ENCODE measurements at regions not wholly inside any gene's neighbourhood (a gene's known extent, or its start where the extent isn't known, plus 50 kb on each side); places are given as distances from the start of the nearest gene placed in this dataset.
"Not testable (repeated sequence)": the region's sequence is repeated elsewhere in the genome, so short reads cannot be mapped to it uniquely, and the experiment has no call there.

DNA sequence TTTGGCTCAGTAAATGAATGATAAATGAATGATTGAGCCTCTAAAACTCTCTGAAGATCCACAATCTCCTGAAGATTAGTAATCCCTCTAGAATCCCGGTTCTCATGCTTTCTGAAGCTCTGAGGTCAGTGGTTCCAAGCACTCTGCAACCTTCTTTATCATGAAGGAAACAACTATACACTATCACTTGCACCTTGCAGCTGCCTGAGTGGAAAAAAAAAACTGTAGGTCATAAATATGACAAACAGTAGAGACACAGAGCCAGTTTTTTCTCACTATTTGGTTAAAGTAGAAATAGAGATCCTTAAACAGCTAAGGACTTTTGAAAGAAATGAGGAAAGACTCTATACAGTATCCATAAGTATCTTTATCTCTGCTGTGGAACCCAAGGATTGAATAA is 122.0 kb upstream of the CRBN start:
- Histone ChIP-seq H3K9ac (ENCODE audit: insufficient read length, low read depth) (no peak overlapping the region), H3K36me3 (ENCODE audit: insufficient read depth, insufficient read length, low read length) (no peaks in the 10 kb centered on the region), H3K4me1 (ENCODE audit: insufficient read depth, insufficient read length) (no peaks in the 10 kb centered on the region), H3K4me3 (ENCODE audit: insufficient read length, low read depth) (no peak overlapping the region), H3K9me3 (ENCODE audit: insufficient read depth, low read length) (no peaks in the 10 kb centered on the region), H3K27me3 (ENCODE audit: insufficient read depth, insufficient read length) (no peaks in the 10 kb centered on the region)
- DNase-seq (ENCODE audit: low read depth, low spot score) = no peak
- TF ChIP-seq YY1 (IDR thresholded peaks at IDR 0.05; ENCODE audit: insufficient read depth, insufficient read length) (no peak), SUZ12 (IDR thresholded peaks at IDR 0.05; ENCODE audit: extremely low read depth, insufficient read depth, insufficient read length) (no peak), ZNF274 (IDR thresholded peaks at IDR 0.05; ENCODE audit: low read depth, low read length) (no peak)

DNA sequence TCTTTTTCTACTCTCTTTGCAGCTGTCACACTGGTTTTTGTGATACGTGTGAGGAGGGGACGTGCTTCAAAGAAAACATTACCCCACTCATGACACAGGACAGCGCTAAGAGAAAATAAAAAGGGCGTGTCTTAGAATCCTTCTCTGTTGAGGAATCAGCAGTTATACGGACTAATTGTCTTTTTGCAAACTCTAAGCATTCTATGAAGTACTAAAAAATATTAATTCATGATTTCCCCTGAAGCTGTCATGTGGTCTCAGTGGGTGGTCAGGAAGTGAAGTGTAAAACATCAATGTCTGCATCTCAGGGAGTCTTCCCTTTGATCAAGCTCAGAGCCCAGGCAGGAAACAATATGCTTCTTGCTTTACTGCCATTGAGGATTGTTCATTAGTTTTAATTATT is 117.5 kb upstream of the CRBN start:
- H3K36me3 ChIP-seq (ENCODE audit: insufficient read depth, insufficient read length, low read length) = no peaks in the 10 kb centered on the region
- no peaks in the 10 kb centered on the region for H3K27me3 ChIP-seq (ENCODE audit: insufficient read depth, insufficient read length)
- no peak for DNase-seq (ENCODE audit: low read depth, low spot score)
- peaks cover 8% of the 10 kb centered on the region; the same call in 1 of the 2 replicates for H3K9me3 ChIP-seq (ENCODE audit: insufficient read depth, low read length)
- TF ChIP-seq ZNF274 (IDR thresholded peaks at IDR 0.05; ENCODE audit: low read depth, low read length) (no peak), SUZ12 (IDR thresholded peaks at IDR 0.05; ENCODE audit: extremely low read depth, insufficient read depth, insufficient read length) (no peak), YY1 (IDR thresholded peaks at IDR 0.05; ENCODE audit: insufficient read depth, insufficient read length) (no peak)
- H3K4me1 ChIP-seq (ENCODE audit: insufficient read depth, insufficient read length) = no peaks in the 10 kb centered on the region
- H3K9ac ChIP-seq (ENCODE audit: insufficient read length, low read depth) = no peak overlapping the region
- H3K4me3 ChIP-seq (ENCODE audit: insufficient read length, low read depth) = no peak overlapping the region

DNA sequence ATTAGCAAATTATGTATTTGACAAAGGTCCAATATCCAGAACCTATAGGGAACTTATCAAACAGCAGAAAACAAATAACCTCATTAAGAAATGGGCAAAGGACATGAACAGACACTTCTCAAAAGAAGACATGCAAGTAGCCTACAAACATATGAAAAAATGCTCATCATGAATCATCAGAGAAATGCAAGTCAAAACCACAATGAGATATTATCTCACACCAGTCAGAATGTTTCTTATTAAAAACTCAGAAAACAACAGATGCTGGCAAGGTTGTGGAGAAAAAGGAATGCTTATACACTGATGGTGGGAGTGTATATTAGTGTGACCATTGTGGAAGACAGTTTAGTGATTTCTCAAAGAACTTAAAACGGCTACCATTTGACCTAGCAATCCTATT is 116.1 kb upstream of the CRBN start:
- TF ChIP-seq YY1 (IDR thresholded peaks at IDR 0.05; ENCODE audit: insufficient read depth, insufficient read length) (no peak), ZNF274 (IDR thresholded peaks at IDR 0.05; ENCODE audit: low read depth, low read length) (no peak), SUZ12 (IDR thresholded peaks at IDR 0.05; ENCODE audit: extremely low read depth, insufficient read depth, insufficient read length) (no peak)
- Histone ChIP-seq H3K4me3 (ENCODE audit: insufficient read length, low read depth) (no peak overlapping the region), H3K9ac (ENCODE audit: insufficient read length, low read depth) (no peak overlapping the region), H3K4me1 (ENCODE audit: insufficient read depth, insufficient read length) (no peaks in the 10 kb centered on the region), H3K36me3 (ENCODE audit: insufficient read depth, insufficient read length, low read length) (no peaks in the 10 kb centered on the region), H3K27me3 (ENCODE audit: insufficient read depth, insufficient read length) (no peaks in the 10 kb centered on the region), H3K9me3 (ENCODE audit: insufficient read depth, low read length) (peaks cover 8% of the 10 kb centered on the region; the same call in 1 of the 2 replicates)
- no peak for DNase-seq (ENCODE audit: low read depth, low spot score)

DNA sequence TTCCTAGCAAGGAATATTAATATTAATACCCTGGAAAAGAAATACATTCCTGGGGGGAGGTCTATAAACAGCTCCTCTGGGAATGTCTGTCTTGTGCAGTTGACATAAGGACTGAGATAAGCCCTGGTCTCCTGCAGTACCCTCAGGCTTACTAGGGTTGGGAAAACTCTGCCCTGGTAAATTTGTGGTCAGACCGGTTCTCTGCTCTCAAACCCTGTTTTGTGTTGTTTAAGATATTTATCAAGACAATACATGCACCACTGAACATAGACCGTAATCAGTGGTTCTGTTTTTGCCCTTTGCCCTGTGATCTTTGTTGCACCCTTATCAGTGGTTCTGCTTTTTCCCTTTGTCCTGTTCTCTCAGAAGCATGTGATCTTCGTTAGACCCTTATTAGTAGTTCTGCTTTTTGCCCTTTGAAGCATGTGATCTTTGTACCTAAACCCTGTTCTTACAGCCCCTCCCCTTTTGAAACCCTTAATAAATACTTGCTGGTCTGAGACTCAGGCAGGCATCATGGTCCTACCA is 112.3 kb upstream of the CRBN start:
- H3K9me3 ChIP-seq (ENCODE audit: insufficient read depth, low read length); H3K9ac ChIP-seq (ENCODE audit: insufficient read length, low read depth); H3K4me3 ChIP-seq (ENCODE audit: insufficient read length, low read depth); H3K27me3 ChIP-seq (ENCODE audit: insufficient read depth, insufficient read length); H3K36me3 ChIP-seq (ENCODE audit: insufficient read depth, insufficient read length, low read length); DNase-seq (ENCODE audit: low read depth, low spot score); H3K4me1 ChIP-seq (ENCODE audit: insufficient read depth, insufficient read length): not testable (repeated sequence)

DNA sequence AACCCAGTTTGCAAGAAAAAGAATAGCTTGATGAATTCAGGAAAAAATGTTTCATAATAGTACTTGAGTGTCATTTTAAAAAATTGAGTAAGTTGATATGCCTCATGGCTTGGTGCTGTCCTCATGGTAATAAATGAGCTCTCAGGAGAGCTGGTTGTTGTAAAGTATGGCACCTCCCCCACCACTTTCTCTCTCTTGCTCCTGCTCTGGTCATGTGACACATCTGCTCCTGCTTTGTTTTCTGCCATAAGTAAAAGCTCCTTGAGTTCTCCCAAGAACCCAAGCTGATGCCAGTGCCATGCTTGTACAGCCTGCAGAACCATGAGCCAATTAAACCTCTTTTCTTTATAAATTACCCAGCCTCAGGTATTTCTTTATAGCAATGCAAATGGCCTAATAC is 108.8 kb upstream of the CRBN start:
- TF ChIP-seq YY1 (IDR thresholded peaks at IDR 0.05; ENCODE audit: insufficient read depth, insufficient read length) (no peak), SUZ12 (IDR thresholded peaks at IDR 0.05; ENCODE audit: extremely low read depth, insufficient read depth, insufficient read length) (no peak), ZNF274 (IDR thresholded peaks at IDR 0.05; ENCODE audit: low read depth, low read length) (no peak)
- no peaks in the 10 kb centered on the region for H3K27me3 ChIP-seq (ENCODE audit: insufficient read depth, insufficient read length)
- 0 out of 2 replicates have a peak, but pooled peaks cover 6% of the 10 kb centered on the region for H3K9me3 ChIP-seq (ENCODE audit: insufficient read depth, low read length)
- H3K36me3 ChIP-seq (ENCODE audit: insufficient read depth, insufficient read length, low read length) = no peaks in the 10 kb centered on the region
- DNase-seq (ENCODE audit: low read depth, low spot score) = no peak
- no peak overlapping the region for H3K9ac ChIP-seq (ENCODE audit: insufficient read length, low read depth)
- H3K4me1 ChIP-seq (ENCODE audit: insufficient read depth, insufficient read length) = no peaks in the 10 kb centered on the region
- no peak overlapping the region for H3K4me3 ChIP-seq (ENCODE audit: insufficient read length, low read depth)

DNA sequence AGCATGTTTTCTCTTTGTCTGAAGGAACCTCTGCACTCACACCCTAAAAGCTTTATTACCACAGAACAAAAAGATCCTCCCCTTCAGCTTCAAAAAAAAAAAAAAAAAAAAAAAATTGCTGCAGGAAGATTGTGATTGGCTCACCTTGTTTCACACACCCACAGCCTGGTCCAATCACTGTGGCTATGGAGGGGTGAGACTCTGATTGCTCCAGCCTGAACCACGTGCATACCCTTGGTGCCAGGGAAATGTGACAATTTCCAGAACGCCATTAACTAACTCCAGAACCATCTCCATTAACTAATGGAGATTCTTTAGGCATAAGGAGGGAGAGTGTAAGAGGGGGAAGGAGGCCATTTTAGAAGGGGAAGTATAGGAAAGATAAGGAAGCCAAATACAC is 106.5 kb upstream of the CRBN start:
- H3K4me1 ChIP-seq (ENCODE audit: insufficient read depth, insufficient read length) = no peaks in the 10 kb centered on the region
- no peaks in the 10 kb centered on the region for H3K27me3 ChIP-seq (ENCODE audit: insufficient read depth, insufficient read length)
- H3K9me3 ChIP-seq (ENCODE audit: insufficient read depth, low read length) = 0 out of 2 replicates have a peak, but pooled peaks cover 6% of the 10 kb centered on the region
- TF ChIP-seq YY1 (IDR thresholded peaks at IDR 0.05; ENCODE audit: insufficient read depth, insufficient read length) (no peak), SUZ12 (IDR thresholded peaks at IDR 0.05; ENCODE audit: extremely low read depth, insufficient read depth, insufficient read length) (no peak), ZNF274 (IDR thresholded peaks at IDR 0.05; ENCODE audit: low read depth, low read length) (no peak)
- no peaks in the 10 kb centered on the region for H3K36me3 ChIP-seq (ENCODE audit: insufficient read depth, insufficient read length, low read length)
- H3K4me3 ChIP-seq (ENCODE audit: insufficient read length, low read depth) = no peak overlapping the region
- DNase-seq (ENCODE audit: low read depth, low spot score) = no peak
- no peak overlapping the region for H3K9ac ChIP-seq (ENCODE audit: insufficient read length, low read depth)

DNA sequence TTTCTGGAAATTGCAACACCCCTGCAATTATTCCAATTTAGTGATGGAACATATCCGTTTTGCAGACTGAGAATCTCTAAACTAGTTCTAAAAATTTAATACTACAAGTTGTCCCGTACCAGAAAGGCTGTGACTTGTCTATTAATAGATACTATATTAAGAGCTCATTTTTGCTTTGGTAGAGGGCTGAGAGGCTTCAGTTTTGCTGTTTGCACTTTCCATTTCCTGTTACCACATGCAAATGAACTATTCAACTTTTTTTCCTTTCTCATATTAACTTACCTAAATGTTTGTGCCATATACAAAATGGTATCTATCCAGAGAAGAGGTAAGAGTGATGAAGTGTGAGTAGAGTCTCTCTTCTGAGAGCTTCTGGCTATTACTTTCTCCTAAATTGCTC is 101.5 kb upstream of the CRBN start:
- no peaks in the 10 kb centered on the region for H3K36me3 ChIP-seq (ENCODE audit: insufficient read depth, insufficient read length, low read length)
- no peaks in the 10 kb centered on the region for H3K27me3 ChIP-seq (ENCODE audit: insufficient read depth, insufficient read length)
- TF ChIP-seq YY1 (IDR thresholded peaks at IDR 0.05; ENCODE audit: insufficient read depth, insufficient read length) (no peak), ZNF274 (IDR thresholded peaks at IDR 0.05; ENCODE audit: low read depth, low read length) (no peak), SUZ12 (IDR thresholded peaks at IDR 0.05; ENCODE audit: extremely low read depth, insufficient read depth, insufficient read length) (no peak)
- H3K4me1 ChIP-seq (ENCODE audit: insufficient read depth, insufficient read length) = no peaks in the 10 kb centered on the region
- no peak overlapping the region for H3K4me3 ChIP-seq (ENCODE audit: insufficient read length, low read depth)
- H3K9ac ChIP-seq (ENCODE audit: insufficient read length, low read depth) = no peak overlapping the region
- 0 out of 2 replicates have a peak, but pooled peaks cover 3% of the 10 kb centered on the region for H3K9me3 ChIP-seq (ENCODE audit: insufficient read depth, low read length)
- no peak for DNase-seq (ENCODE audit: low read depth, low spot score)

DNA sequence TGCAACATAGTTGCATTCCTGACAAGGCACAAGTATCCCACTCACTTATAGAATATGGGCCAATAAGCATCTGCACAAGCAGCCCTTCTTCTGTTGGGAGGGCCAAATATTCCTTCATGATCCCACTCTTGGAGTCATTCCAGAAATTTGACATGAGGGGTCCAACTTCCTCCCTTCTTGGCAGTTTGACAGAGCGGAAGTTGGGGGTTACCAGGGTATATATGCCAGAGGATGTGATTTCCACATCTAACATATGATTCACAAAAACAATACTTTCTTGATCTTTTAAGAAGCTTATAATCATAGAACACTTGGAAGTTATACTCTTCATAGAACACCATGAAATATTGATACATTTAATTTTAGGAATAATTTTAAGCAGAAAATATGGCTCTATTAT is 100.9 kb upstream of the CRBN start:
- DNase-seq (ENCODE audit: low read depth, low spot score) = no peak
- H3K27me3 ChIP-seq (ENCODE audit: insufficient read depth, insufficient read length) = no peaks in the 10 kb centered on the region
- TF ChIP-seq ZNF274 (IDR thresholded peaks at IDR 0.05; ENCODE audit: low read depth, low read length) (no peak), YY1 (IDR thresholded peaks at IDR 0.05; ENCODE audit: insufficient read depth, insufficient read length) (no peak), SUZ12 (IDR thresholded peaks at IDR 0.05; ENCODE audit: extremely low read depth, insufficient read depth, insufficient read length) (no peak)
- H3K9me3 ChIP-seq (ENCODE audit: insufficient read depth, low read length) = no peaks in the 10 kb centered on the region
- H3K4me1 ChIP-seq (ENCODE audit: insufficient read depth, insufficient read length) = no peaks in the 10 kb centered on the region
- no peak overlapping the region for H3K4me3 ChIP-seq (ENCODE audit: insufficient read length, low read depth)
- H3K36me3 ChIP-seq (ENCODE audit: insufficient read depth, insufficient read length, low read length) = no peaks in the 10 kb centered on the region
- no peak overlapping the region for H3K9ac ChIP-seq (ENCODE audit: insufficient read length, low read depth)
